ENCODE measurements at regions not wholly inside any gene's neighbourhood (a gene's known extent, or its start where the extent isn't known, plus 50 kb on each side); places are given as distances from the start of the nearest gene placed in this dataset.
"Not testable (repeated sequence)": the region's sequence is repeated elsewhere in the genome, so short reads cannot be mapped to it uniquely, and the experiment has no call there.

- TF ChIP-seq EP300 (IDR thresholded peaks at IDR 0.05) = no peak
- no peak for TF ChIP-seq CTCF (IDR thresholded peaks at IDR 0.05)
- no peak for TF ChIP-seq POLR2AphosphoS5 (IDR thresholded peaks at IDR 0.05)
- no peak for TF ChIP-seq POLR2A (IDR thresholded peaks at IDR 0.05)
These were observed 63.0 kb upstream of the RGS1 start for GRCh38 chr1:192512426-192513162.

GRCh38 chr1:192513196-192513595 lies 62.4 kb upstream of the RGS1 start:
- H3K27ac ChIP-seq = peak overlapping the region in 1 of 4 donors; percentile 9
- H3K4me1 ChIP-seq = peaks cover 0 to 4% (median 0%) of the 10 kb centered on the region in 4 donors
- ATAC-seq (ENCODE audit: low FRiP score in 2 of 2) (no peak), DNase-seq (no peak)
- H3K27me3 ChIP-seq = no peaks in the 10 kb centered on the region
- TF ChIP-seq CTCF (IDR thresholded peaks at IDR 0.05) (no peak), POLR2A (IDR thresholded peaks at IDR 0.05) (no peak)
- no peaks in the 10 kb centered on the region for H3K9me3 ChIP-seq
- H3K4me3 ChIP-seq = no peak overlapping the region
- 79 to 96% methylated on average over 1 of the region's 1 CpG for WGBS, 2 donors
- no peaks in the 10 kb centered on the region for H3K36me3 ChIP-seq

More at GRCh38 chr1:192512426-192513162, 63.0 kb upstream of the RGS1 start:
- Histone ChIP-seq H3K4me1 (peaks cover 0 to 4% (median 0%) of the 10 kb centered on the region in 4 donors), H3K9me3 (no peaks in the 10 kb centered on the region), H3K27ac (peak overlapping the region in 1 of 4 donors; percentile 11), H3K36me3 (no peaks in the 10 kb centered on the region), H3K4me3 (no peak overlapping the region), H3K27me3 (no peaks in the 10 kb centered on the region)
- peak; percentile 51 to 83 for ATAC-seq (ENCODE audit: low FRiP score in 2 of 2)
- DNase-seq = peak in 1 of 2 donors; percentile 48
- WGBS, 2 donors = 41 to 50% methylated on average over 2 of the region's 2 CpGs

DNA sequence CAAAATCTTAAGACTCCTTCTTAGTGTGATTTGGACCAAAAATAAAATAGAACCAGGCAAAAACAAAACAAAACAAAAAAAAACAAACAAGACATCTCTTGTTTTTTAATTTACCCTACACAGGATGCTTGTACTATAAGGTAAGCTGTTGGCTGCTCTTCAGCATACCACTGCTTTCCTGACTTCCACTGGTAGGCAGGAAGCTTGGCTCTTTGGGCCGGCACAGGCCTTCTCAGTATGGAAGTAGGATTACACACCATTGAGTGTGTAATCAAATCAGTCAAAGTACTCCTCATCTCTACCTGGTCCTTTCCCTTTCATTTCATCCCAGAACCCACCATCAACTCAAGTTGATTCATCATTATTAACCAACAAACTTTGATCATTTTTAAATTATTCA lies 61.9 kb upstream of the RGS1 start:
- 63 to 74% methylated on average over 1 of the region's 1 CpG for WGBS, 2 donors
- Histone ChIP-seq H3K9me3 (no peaks in the 10 kb centered on the region), H3K4me3 (no peak overlapping the region), H3K27ac (no peak overlapping the region), H3K36me3 (no peaks in the 10 kb centered on the region), H3K27me3 (no peaks in the 10 kb centered on the region), H3K4me1 (peaks cover 0 to 4% (median 0%) of the 10 kb centered on the region in 4 donors)
- DNase-seq (no peak), ATAC-seq (ENCODE audit: low FRiP score in 2 of 2) (no peak)
- TF ChIP-seq CTCF (IDR thresholded peaks at IDR 0.05) (no peak), POLR2AphosphoS5 (IDR thresholded peaks at IDR 0.05) (no peak), EP300 (IDR thresholded peaks at IDR 0.05) (no peak), POLR2A (IDR thresholded peaks at IDR 0.05) (no peak)

GRCh38 chr1:192516776-192517297 lies 58.7 kb upstream of the RGS1 start:
- peak; percentile 72 to 86 for ATAC-seq (ENCODE audit: low FRiP score in 2 of 2)
- WGBS, 2 donors = 42 to 56% methylated on average over 11 of the region's 11 CpGs
- no peaks in the 10 kb centered on the region for H3K27me3 ChIP-seq
- TF ChIP-seq POLR2A (IDR thresholded peaks at IDR 0.05) = peak in 1 of 4 donors; percentile 10
- no peak for TF ChIP-seq CTCF (IDR thresholded peaks at IDR 0.05)
- peak in 2 of 4 donors; percentile 3 to 18 for TF ChIP-seq EP300 (IDR thresholded peaks at IDR 0.05)
- TF ChIP-seq POLR2AphosphoS5 (IDR thresholded peaks at IDR 0.05) = peak in 1 of 2 donors; percentile 49
- no peaks in the 10 kb centered on the region for H3K9me3 ChIP-seq
- peak in 1 of 2 donors; percentile 45 for DNase-seq
- H3K27ac ChIP-seq = peak overlapping the region in 2 of 4 donors; percentile 43 to 56
- H3K36me3 ChIP-seq = no peaks in the 10 kb centered on the region
- H3K4me1 ChIP-seq = peaks cover 0 to 4% (median 0%) of the 10 kb centered on the region in 4 donors
- no peak overlapping the region for H3K4me3 ChIP-seq

- DNase-seq; H3K4me3 ChIP-seq; H3K9me3 ChIP-seq; H3K36me3 ChIP-seq; H3K4me1 ChIP-seq; ATAC-seq (ENCODE audit: low FRiP score in 2 of 2); H3K27me3 ChIP-seq: not testable (repeated sequence)
- peak overlapping the region in 2 of 4 donors; percentile 4 to 43 for H3K27ac ChIP-seq
- 88 to 90% methylated on average over 6 of the region's 6 CpGs for WGBS, 2 donors
These were observed 57.7 kb upstream of the RGS1 start for GRCh38 chr1:192517716-192518355.

Measured in upper lobe of left lung (tissue), 6 donors.